HG03159 (cell line): ENCODE measurements at regions not wholly inside any gene's neighbourhood (a gene's known extent, or its start where the extent isn't known, plus 50 kb on each side); places are given as distances from the start of the nearest gene placed in this dataset.
"Not testable (repeated sequence)": the region's sequence is repeated elsewhere in the genome, so short reads cannot be mapped to it uniquely, and the experiment has no call there.

Source experiments
- ATAC-seq: cut with Tn5 transposase; IDR thresholded peaks from one replicate; pipeline ENCODE4 v1.9.1; 2021; ENCODE audit warnings: mild to moderate bottlenecking, moderate library complexity; ENCODE audit not compliant: unreplicated experiment

GRCh38 chr7:109579901-109580300 is 1010.2 kb downstream of the DNAJB9 start:
- ATAC-seq = no peak

- no peak for ATAC-seq
These were observed 1012.5 kb downstream of the DNAJB9 start for GRCh38 chr7:109582211-109582610.

GRCh38 chr7:109596948-109597347 is 1027.3 kb downstream of the DNAJB9 start:
- not testable (repeated sequence) for ATAC-seq

GRCh38 chr7:109611656-109612055 is 1042.0 kb downstream of the DNAJB9 start:
- ATAC-seq = no peak

- ATAC-seq = no peak
These were observed 1046.9 kb downstream of the DNAJB9 start for GRCh38 chr7:109616551-109617069.

GRCh38 chr7:109622320-109622719 is 1052.6 kb downstream of the DNAJB9 start:
- no peak for ATAC-seq

- not testable (repeated sequence) for ATAC-seq
These were observed 1063.2 kb downstream of the DNAJB9 start for GRCh38 chr7:109632890-109633289.

- ATAC-seq = no peak
These were observed 1065.7 kb downstream of the DNAJB9 start for GRCh38 chr7:109635374-109635773.

- no peak for ATAC-seq
These were observed 1067.8 kb downstream of the DNAJB9 start for GRCh38 chr7:109637428-109637990.

GRCh38 chr7:109638321-109638720 is 1068.6 kb downstream of the DNAJB9 start:
- no peak for ATAC-seq

- ATAC-seq = no peak
These were observed 1069.9 kb downstream of the DNAJB9 start for GRCh38 chr7:109639561-109639960.

GRCh38 chr7:109641445-109641844 is 1071.8 kb downstream of the DNAJB9 start:
- no peak for ATAC-seq

- ATAC-seq = no peak
These were observed 1076.5 kb downstream of the DNAJB9 start for GRCh38 chr7:109646124-109646523.

GRCh38 chr7:109646594-109646993 is 1076.9 kb downstream of the DNAJB9 start:
- ATAC-seq = not testable (repeated sequence)

- ATAC-seq = not testable (repeated sequence)
These were observed 1077.6 kb downstream of the DNAJB9 start for GRCh38 chr7:109647263-109647662.

- no peak for ATAC-seq
These were observed 1089.6 kb downstream of the DNAJB9 start for GRCh38 chr7:109659261-109659660.

GRCh38 chr7:109660401-109660800 is 1090.7 kb downstream of the DNAJB9 start:
- no peak for ATAC-seq

- no peak for ATAC-seq
These were observed 1094.1 kb downstream of the DNAJB9 start for GRCh38 chr7:109663806-109664205.

- ATAC-seq = not testable (repeated sequence)
These were observed 1117.6 kb downstream of the DNAJB9 start for GRCh38 chr7:109687269-109687668.

- ATAC-seq = not testable (repeated sequence)
These were observed 1122.9 kb downstream of the DNAJB9 start for GRCh38 chr7:109692613-109693012.

GRCh38 chr7:109694149-109695071 is 1124.7 kb downstream of the DNAJB9 start:
- ATAC-seq = no peak

GRCh38 chr7:109695419-109695818 is 1125.7 kb downstream of the DNAJB9 start:
- no peak for ATAC-seq
